GM23338 (cell line): ENCODE measurements at regions not wholly inside any gene's neighbourhood (a gene's known extent, or its start where the extent isn't known, plus 50 kb on each side); places are given as distances from the start of the nearest gene placed in this dataset.

Source experiments
- ATAC-seq: fragments of 200-7000 bp; cut with Tn5 transposase; 3 replicates; pipeline ENCODE4 v1.9.1; 2020
- DNase-seq: peaks from one replicate; pipeline ENCODE4 v3.0.0-alpha.2; 2015; ENCODE audit warnings: low spot score
- H2AFZ ChIP-seq: fragments of 200-600 bp; sonication (generic); 2 replicates; pipeline ENCODE4 v1.8.0; 2016; ENCODE audit warnings: antibody characterized with exemption, mild to moderate bottlenecking, moderate library complexity
- H3F3A ChIP-seq: fragments of 200-600 bp; sonication (generic); replicated peaks from 2 replicates; pipeline ENCODE4 v1.8.0; 2017; ENCODE audit warnings: antibody characterized with exemption, mixed run types, low read depth
- H3K27ac ChIP-seq: fragments of 200-600 bp; sonication (generic); 2 replicates; pipeline ENCODE4 v1.6.1; 2016; ENCODE audit warnings: low read depth
- H3K27me3 ChIP-seq: fragments of 200-600 bp; sonication (generic); 2 replicates; pipeline ENCODE4 v1.8.0; 2016; ENCODE audit warnings: mild to moderate bottlenecking, mixed run types, moderate library complexity; ENCODE audit not compliant: insufficient read depth
- H3K36me3 ChIP-seq: fragments of 200-600 bp; sonication (generic); 2 replicates; pipeline ENCODE4 v1.8.0; 2016; ENCODE audit warnings: mild to moderate bottlenecking; ENCODE audit not compliant: insufficient read depth
- H3K4me1 ChIP-seq: fragments of 200-600 bp; sonication (generic); 2 replicates; pipeline ENCODE4 v1.8.0; 2016; ENCODE audit warnings: mild to moderate bottlenecking, moderate library complexity; ENCODE audit not compliant: insufficient read depth
- H3K4me2 ChIP-seq: fragments of 200-600 bp; sonication (generic); 2 replicates; pipeline ENCODE4 v1.7.1; 2017; ENCODE audit warnings: mixed run types
- H3K4me3 ChIP-seq: fragments of 200-600 bp; sonication (generic); 2 replicates; pipeline ENCODE4 v1.6.1; 2016; ENCODE audit warnings: mixed run types
- H3K79me2 ChIP-seq: fragments of 200-600 bp; sonication (generic); replicated peaks from 2 replicates; pipeline ENCODE4 v1.8.0; 2017; ENCODE audit warnings: mild to moderate bottlenecking; ENCODE audit not compliant: insufficient read depth
- H3K9me2 ChIP-seq: fragments of 200-600 bp; sonication (generic); 2 replicates; pipeline ENCODE4 v1.8.0; 2017; ENCODE audit not compliant: insufficient read depth
- H4K20me1 ChIP-seq: fragments of 200-600 bp; sonication (generic); replicated peaks from 2 replicates; pipeline ENCODE4 v1.8.0; 2017; ENCODE audit warnings: mild to moderate bottlenecking; ENCODE audit not compliant: insufficient read depth
- H3K27ac Mint-ChIP-seq: 2 replicates; pipeline ENCODE4 v1.8.0; 2020; ENCODE audit warnings: inconsistent platforms, mild to moderate bottlenecking, moderate library complexity, mixed read lengths
- H3K27me3 Mint-ChIP-seq: 3 replicates; pipeline ENCODE4 v1.8.0; 2022; ENCODE audit warnings: low read depth, mild to moderate bottlenecking, moderate library complexity, mixed read lengths, inconsistent platforms; ENCODE audit not compliant: insufficient read depth, poor library complexity
- H3K36me3 Mint-ChIP-seq: 3 replicates; pipeline ENCODE4 v1.8.0; 2021; ENCODE audit warnings: low read depth, mild to moderate bottlenecking, inconsistent platforms, moderate library complexity, mixed read lengths
- H3K4me1 Mint-ChIP-seq: 3 replicates; pipeline ENCODE4 v1.8.0; 2020; ENCODE audit warnings: mild to moderate bottlenecking, inconsistent platforms, mixed read lengths
- H3K4me3 Mint-ChIP-seq: 3 replicates; pipeline ENCODE4 v1.8.0; 2021; ENCODE audit warnings: moderate library complexity, mild to moderate bottlenecking, inconsistent platforms, mixed read lengths
- H3K9me3 Mint-ChIP-seq: 3 replicates; pipeline ENCODE4 v1.8.0; 2020; ENCODE audit warnings: moderate library complexity, mild to moderate bottlenecking, inconsistent platforms, mixed read lengths
- CREB1 ChIP-seq: fragments of 250-450 bp; sonication (Bioruptor Pico); IDR thresholded peaks from 2 replicates; pipeline ENCODE4 v1.5.0; 2020; ENCODE audit warnings: low read depth, mild to moderate bottlenecking, moderate library complexity
- CTCF ChIP-seq, 2 experiments: fragments of 200-600 bp in 1 of 2; sonication (generic) in 1 of 2; conservative IDR thresholded peaks; 2 replicates each; pipeline versions ENCODE4 v1.5.1 to v1.6.1; 2016 to 2017; ENCODE audit warnings: antibody characterized with exemption in 2 of 2, low read depth in 2 of 2, mild to moderate bottlenecking in 2 of 2, moderate library complexity in 1 of 2
- EZH2 ChIP-seq: fragments of 200-600 bp; sonication (generic); IDR thresholded peaks from one replicate; pipeline ENCODE4 v1.8.0; 2017; ENCODE audit warnings: antibody characterized with exemption, mild to moderate bottlenecking, low read depth; ENCODE audit not compliant: unreplicated experiment
- EZH2phosphoT487 ChIP-seq: fragments of 200-600 bp; sonication (generic); IDR thresholded peaks from one replicate; pipeline ENCODE4 v1.8.1; 2018; ENCODE audit warnings: antibody characterized with exemption; ENCODE audit not compliant: unreplicated experiment
- JUNB ChIP-seq: IDR thresholded peaks from one replicate; pipeline ENCODE4 v1.6.1; 2016; ENCODE audit warnings: antibody characterized with exemption; ENCODE audit not compliant: unreplicated experiment
- NANOG ChIP-seq: IDR thresholded peaks from 2 replicates; pipeline ENCODE4 v1.6.1; 2016; ENCODE audit warnings: antibody characterized with exemption, borderline replicate concordance
- POLR2AphosphoS5 ChIP-seq: IDR thresholded peaks from 2 replicates; pipeline ENCODE4 v1.6.1; 2016; ENCODE audit warnings: antibody characterized with exemption, low read depth
- ZNF331 ChIP-seq: fragments of 250-450 bp; sonication (Bioruptor Pico); IDR thresholded peaks from 2 replicates; pipeline ENCODE4 v1.5.0; 2020; ENCODE audit warnings: low read depth, mild to moderate bottlenecking, moderate library complexity
- TF ChIP-seq, protein P1 (sequence below): fragments of 250-450 bp; sonication (Bioruptor Pico); IDR thresholded peaks from 2 replicates; pipeline ENCODE4 v1.5.0; 2020; ENCODE audit warnings: mild to moderate bottlenecking, moderate library complexity
- TF ChIP-seq, protein P2 (sequence below): IDR thresholded peaks from one replicate; pipeline ENCODE4 v1.6.1; 2018; ENCODE audit warnings: antibody characterized with exemption; ENCODE audit not compliant: unreplicated experiment

DNA sequence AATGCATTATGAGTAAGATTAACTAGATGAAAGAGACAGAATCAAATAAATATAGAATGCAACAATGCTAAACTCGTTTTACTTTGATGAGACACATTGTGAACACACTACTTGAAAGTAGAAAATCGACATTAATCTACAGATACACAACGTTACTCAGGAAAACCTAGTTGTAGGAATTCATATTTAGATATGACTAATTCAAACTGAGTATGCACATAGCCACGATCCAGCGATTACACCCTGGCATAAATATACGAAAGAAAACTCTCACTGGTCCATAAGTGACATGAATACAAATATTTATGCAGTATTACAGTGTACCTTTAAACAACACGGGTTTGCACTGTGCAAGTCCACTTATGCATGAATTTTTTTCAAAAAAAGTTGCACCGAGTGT, 485.6 kb downstream of the TMX3 start:
- H3K27me3 Mint-ChIP-seq: no peaks in the 10 kb centered on the region
- Histone ChIP-seq H3K27ac (no peak overlapping the region), H3F3A (no peaks in the 10 kb centered on the region), H2AFZ (no peak overlapping the region), H3K36me3 (no peaks in the 10 kb centered on the region), H3K27me3 (no peaks in the 10 kb centered on the region), H3K4me2 (no peak overlapping the region), H3K9me2 (peaks cover 5% of the 10 kb centered on the region), H4K20me1 (no peaks in the 10 kb centered on the region), H3K79me2 (no peaks in the 10 kb centered on the region), H3K4me1 (no peaks in the 10 kb centered on the region), H3K4me3 (no peak overlapping the region)
- no peak for TF ChIP-seq CTCF (conservative IDR thresholded peaks at IDR 0.05; ENCODE audit: low read depth in 2 of 2)
- no peak for TF ChIP-seq EZH2
- TF ChIP-seq JUNB: no peak
- no peak for TF ChIP-seq POLR2AphosphoS5
- TF ChIP-seq, protein P1, sequence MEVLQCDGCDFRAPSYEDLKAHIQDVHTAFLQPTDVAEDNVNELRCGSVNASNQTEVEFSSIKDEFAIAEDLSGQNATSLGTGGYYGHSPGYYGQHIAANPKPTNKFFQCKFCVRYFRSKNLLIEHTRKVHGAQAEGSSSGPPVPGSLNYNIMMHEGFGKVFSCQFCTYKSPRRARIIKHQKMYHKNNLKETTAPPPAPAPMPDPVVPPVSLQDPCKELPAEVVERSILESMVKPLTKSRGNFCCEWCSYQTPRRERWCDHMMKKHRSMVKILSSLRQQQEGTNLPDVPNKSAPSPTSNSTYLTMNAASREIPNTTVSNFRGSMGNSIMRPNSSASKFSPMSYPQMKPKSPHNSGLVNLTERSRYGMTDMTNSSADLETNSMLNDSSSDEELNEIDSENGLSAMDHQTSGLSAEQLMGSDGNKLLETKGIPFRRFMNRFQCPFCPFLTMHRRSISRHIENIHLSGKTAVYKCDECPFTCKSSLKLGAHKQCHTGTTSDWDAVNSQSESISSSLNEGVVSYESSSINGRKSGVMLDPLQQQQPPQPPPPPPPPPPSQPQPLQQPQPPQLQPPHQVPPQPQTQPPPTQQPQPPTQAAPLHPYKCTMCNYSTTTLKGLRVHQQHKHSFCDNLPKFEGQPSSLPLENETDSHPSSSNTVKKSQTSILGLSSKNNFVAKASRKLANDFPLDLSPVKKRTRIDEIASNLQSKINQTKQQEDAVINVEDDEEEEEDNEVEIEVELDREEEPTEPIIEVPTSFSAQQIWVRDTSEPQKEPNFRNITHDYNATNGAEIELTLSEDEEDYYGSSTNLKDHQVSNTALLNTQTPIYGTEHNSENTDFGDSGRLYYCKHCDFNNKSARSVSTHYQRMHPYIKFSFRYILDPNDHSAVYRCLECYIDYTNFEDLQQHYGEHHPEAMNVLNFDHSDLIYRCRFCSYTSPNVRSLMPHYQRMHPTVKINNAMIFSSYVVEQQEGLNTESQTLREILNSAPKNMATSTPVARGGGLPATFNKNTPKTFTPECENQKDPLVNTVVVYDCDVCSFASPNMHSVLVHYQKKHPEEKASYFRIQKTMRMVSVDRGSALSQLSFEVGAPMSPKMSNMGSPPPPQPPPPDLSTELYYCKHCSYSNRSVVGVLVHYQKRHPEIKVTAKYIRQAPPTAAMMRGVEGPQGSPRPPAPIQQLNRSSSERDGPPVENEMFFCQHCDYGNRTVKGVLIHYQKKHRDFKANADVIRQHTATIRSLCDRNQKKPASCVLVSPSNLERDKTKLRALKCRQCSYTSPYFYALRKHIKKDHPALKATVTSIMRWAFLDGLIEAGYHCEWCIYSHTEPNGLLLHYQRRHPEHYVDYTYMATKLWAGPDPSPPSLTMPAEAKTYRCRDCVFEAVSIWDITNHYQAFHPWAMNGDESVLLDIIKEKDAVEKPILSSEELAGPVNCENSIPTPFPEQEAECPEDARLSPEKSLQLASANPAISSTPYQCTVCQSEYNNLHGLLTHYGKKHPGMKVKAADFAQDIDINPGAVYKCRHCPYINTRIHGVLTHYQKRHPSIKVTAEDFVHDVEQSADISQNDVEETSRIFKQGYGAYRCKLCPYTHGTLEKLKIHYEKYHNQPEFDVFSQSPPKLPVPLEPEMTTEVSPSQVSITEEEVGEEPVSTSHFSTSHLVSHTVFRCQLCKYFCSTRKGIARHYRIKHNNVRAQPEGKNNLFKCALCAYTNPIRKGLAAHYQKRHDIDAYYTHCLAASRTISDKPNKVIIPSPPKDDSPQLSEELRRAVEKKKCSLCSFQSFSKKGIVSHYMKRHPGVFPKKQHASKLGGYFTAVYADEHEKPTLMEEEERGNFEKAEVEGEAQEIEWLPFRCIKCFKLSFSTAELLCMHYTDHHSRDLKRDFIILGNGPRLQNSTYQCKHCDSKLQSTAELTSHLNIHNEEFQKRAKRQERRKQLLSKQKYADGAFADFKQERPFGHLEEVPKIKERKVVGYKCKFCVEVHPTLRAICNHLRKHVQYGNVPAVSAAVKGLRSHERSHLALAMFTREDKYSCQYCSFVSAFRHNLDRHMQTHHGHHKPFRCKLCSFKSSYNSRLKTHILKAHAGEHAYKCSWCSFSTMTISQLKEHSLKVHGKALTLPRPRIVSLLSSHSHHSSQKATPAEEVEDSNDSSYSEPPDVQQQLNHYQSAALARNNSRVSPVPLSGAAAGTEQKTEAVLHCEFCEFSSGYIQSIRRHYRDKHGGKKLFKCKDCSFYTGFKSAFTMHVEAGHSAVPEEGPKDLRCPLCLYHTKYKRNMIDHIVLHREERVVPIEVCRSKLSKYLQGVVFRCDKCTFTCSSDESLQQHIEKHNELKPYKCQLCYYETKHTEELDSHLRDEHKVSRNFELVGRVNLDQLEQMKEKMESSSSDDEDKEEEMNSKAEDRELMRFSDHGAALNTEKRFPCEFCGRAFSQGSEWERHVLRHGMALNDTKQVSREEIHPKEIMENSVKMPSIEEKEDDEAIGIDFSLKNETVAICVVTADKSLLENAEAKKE (CRISPR knock-in tag): no peak
- TF ChIP-seq ZNF331 (CRISPR knock-in tag): no peak
- TF ChIP-seq CREB1 (CRISPR knock-in tag): no peak
- no peak for TF ChIP-seq EZH2phosphoT487
- TF ChIP-seq, protein P2, sequence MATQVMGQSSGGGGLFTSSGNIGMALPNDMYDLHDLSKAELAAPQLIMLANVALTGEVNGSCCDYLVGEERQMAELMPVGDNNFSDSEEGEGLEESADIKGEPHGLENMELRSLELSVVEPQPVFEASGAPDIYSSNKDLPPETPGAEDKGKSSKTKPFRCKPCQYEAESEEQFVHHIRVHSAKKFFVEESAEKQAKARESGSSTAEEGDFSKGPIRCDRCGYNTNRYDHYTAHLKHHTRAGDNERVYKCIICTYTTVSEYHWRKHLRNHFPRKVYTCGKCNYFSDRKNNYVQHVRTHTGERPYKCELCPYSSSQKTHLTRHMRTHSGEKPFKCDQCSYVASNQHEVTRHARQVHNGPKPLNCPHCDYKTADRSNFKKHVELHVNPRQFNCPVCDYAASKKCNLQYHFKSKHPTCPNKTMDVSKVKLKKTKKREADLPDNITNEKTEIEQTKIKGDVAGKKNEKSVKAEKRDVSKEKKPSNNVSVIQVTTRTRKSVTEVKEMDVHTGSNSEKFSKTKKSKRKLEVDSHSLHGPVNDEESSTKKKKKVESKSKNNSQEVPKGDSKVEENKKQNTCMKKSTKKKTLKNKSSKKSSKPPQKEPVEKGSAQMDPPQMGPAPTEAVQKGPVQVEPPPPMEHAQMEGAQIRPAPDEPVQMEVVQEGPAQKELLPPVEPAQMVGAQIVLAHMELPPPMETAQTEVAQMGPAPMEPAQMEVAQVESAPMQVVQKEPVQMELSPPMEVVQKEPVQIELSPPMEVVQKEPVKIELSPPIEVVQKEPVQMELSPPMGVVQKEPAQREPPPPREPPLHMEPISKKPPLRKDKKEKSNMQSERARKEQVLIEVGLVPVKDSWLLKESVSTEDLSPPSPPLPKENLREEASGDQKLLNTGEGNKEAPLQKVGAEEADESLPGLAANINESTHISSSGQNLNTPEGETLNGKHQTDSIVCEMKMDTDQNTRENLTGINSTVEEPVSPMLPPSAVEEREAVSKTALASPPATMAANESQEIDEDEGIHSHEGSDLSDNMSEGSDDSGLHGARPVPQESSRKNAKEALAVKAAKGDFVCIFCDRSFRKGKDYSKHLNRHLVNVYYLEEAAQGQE: no peak
- no peak for TF ChIP-seq NANOG
- H3K36me3 Mint-ChIP-seq: no peaks in the 10 kb centered on the region
- H3K27ac Mint-ChIP-seq: no peak overlapping the region
- no peaks in the 10 kb centered on the region for H3K9me3 Mint-ChIP-seq
- DNase-seq: no peak
- no peak overlapping the region for H3K4me3 Mint-ChIP-seq
- no peak for ATAC-seq
- no peaks in the 10 kb centered on the region for H3K4me1 Mint-ChIP-seq
